Bronchial epithelial cell (primary cell): ENCODE measurements at regions not wholly inside any gene's neighbourhood (a gene's known extent, or its start where the extent isn't known, plus 50 kb on each side); places are given as distances from the start of the nearest gene placed in this dataset.
A peak's percentile ranks its signal among the peaks of the same experiment; 100 is the strongest.

Experiments used
- DNase-seq: peaks from one replicate; pipeline ENCODE4 v3.0.0-alpha.2; 2010; ENCODE audit warnings: low read depth
- FAIRE-seq: peaks from 2 replicates; lab custom pipeline; 2011; peaks lifted over from hg19 to GRCh38; lab: Jason Lieb, UNC
- H3K27me3 ChIP-seq: 2 replicates; pipeline ENCODE4 v1.5.1; 2011; ENCODE audit warnings: low read length; ENCODE audit not compliant: control insufficient read depth, insufficient read depth
- H3K36me3 ChIP-seq: 2 replicates; pipeline ENCODE4 v1.5.1; 2011; ENCODE audit warnings: low read length; ENCODE audit not compliant: control insufficient read depth, insufficient read depth
- H3K4me3 ChIP-seq: 2 replicates; pipeline ENCODE4 v1.5.1; 2011; ENCODE audit warnings: mild to moderate bottlenecking, low read depth, low read length, control low read depth
- CTCF ChIP-seq: IDR thresholded peaks from 2 replicates; pipeline ENCODE4 v1.5.1; 2011; ENCODE audit warnings: mild to moderate bottlenecking, moderate library complexity, low read length, control low read depth, inconsistent platforms; ENCODE audit not compliant: insufficient read depth, severe bottlenecking

- DNase-seq: no peak
- Histone ChIP-seq H3K27me3 (peaks cover 3% of the 10 kb centered on the region), H3K36me3 (no peaks in the 10 kb centered on the region), H3K4me3 (no peak overlapping the region)
- no peak for TF ChIP-seq CTCF
- FAIRE-seq: no peak
These were observed 106.0 kb upstream of the NKX1-1 start for GRCh38 chr4:1512051-1512737.

GRCh38 chr4:1511441-1512041 is 105.3 kb upstream of the NKX1-1 start:
- no peak for TF ChIP-seq CTCF
- Histone ChIP-seq H3K4me3 (no peak overlapping the region), H3K36me3 (no peaks in the 10 kb centered on the region), H3K27me3 (peaks cover 3% of the 10 kb centered on the region)
- DNase-seq (peak; percentile 8), FAIRE-seq (no peak)

DNA sequence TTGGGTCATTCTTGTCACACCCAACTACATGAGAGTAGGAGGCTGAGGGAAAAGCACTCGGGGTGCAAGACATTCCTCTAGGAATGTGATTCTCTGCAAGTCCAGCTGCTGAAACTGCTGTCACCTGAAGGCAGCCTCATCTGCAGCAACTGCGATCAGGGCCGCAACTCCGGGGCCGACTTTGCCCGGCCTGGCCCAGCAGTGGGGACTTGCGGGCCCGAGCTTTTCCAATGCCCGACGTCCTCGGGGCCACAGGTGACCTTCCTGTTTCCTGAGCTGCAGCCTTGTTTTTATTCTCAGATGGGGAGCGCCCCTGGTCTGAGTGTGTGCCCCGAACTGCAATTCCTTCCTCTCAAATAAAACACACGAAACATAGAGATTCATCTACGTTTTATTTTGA is 104.7 kb upstream of the NKX1-1 start:
- FAIRE-seq (no peak), DNase-seq (no peak)
- Histone ChIP-seq H3K36me3 (no peaks in the 10 kb centered on the region), H3K27me3 (peaks cover 3% of the 10 kb centered on the region), H3K4me3 (no peak overlapping the region)
- TF ChIP-seq CTCF: no peak

GRCh38 chr4:1509366-1509765 is 103.1 kb upstream of the NKX1-1 start:
- DNase-seq: no peak
- H3K4me3 ChIP-seq: no peak overlapping the region
- H3K36me3 ChIP-seq: no peaks in the 10 kb centered on the region
- peaks cover 3% of the 10 kb centered on the region for H3K27me3 ChIP-seq
- no peak for TF ChIP-seq CTCF
- no peak for FAIRE-seq

- Histone ChIP-seq H3K4me3 (no peak overlapping the region), H3K27me3 (peaks cover 2% of the 10 kb centered on the region), H3K36me3 (no peaks in the 10 kb centered on the region)
- TF ChIP-seq CTCF: no peak
- FAIRE-seq: no peak
- DNase-seq: no peak
These were observed 102.2 kb upstream of the NKX1-1 start for GRCh38 chr4:1508161-1509160.
